ENCODE measurements at regions not wholly inside any gene's neighbourhood (a gene's known extent, or its start where the extent isn't known, plus 50 kb on each side); places are given as distances from the start of the nearest gene placed in this dataset.

DNA sequence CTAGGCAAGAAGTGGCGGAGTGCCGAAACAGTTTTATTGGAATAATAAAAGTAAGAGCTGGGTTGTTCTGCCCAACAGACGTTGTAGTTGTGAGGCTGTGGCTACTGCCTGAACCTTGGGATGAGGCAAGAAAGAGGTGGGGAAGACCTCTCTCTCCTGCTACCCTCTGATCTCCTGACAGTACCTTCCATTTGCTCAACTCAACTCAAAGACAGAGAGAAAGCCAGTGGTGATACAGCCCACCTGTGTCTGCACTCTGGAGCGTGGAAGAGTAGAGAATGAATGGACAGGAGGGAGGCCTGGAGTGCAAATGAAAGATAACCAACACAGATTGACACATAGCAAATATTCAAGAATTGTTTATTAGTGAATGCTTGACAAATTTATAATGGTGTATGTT, 590.3 kb downstream of the NYAP2 start:
- TF ChIP-seq CTCF (IDR thresholded peaks at IDR 0.05) (no peak), POLR2A (IDR thresholded peaks at IDR 0.05; ENCODE audit: low read depth) (no peak), POLR2AphosphoS5 (IDR thresholded peaks at IDR 0.05) (no peak), EP300 (IDR thresholded peaks at IDR 0.05) (no peak)

All from esophagus muscularis mucosa (tissue), 4 donors.